Glutamatergic neuron (in vitro differentiated cells): ENCODE measurements at regions not wholly inside any gene's neighbourhood (a gene's known extent, or its start where the extent isn't known, plus 50 kb on each side); places are given as distances from the start of the nearest gene placed in this dataset.

Experiments used
- DNase-seq: peaks from one replicate; pipeline ENCODE4 v3.0.0; 2022
- H3K27ac Mint-ChIP-seq: one replicate; pipeline ENCODE4 v1.8.0; 2020; ENCODE audit warnings: mild to moderate bottlenecking, mixed read lengths, inconsistent platforms; ENCODE audit not compliant: unreplicated experiment
- H3K27me3 Mint-ChIP-seq: one replicate; pipeline ENCODE4 v1.8.0; 2020; ENCODE audit warnings: mild to moderate bottlenecking, moderate library complexity, mixed read lengths, inconsistent platforms; ENCODE audit not compliant: unreplicated experiment
- H3K36me3 Mint-ChIP-seq: one replicate; pipeline ENCODE4 v1.8.0; 2020; ENCODE audit warnings: mild to moderate bottlenecking, mixed read lengths, inconsistent platforms; ENCODE audit not compliant: unreplicated experiment
- H3K4me1 Mint-ChIP-seq: one replicate; pipeline ENCODE4 v1.8.0; 2020; ENCODE audit warnings: mild to moderate bottlenecking, low read depth, mixed read lengths, inconsistent platforms; ENCODE audit not compliant: unreplicated experiment
- H3K4me3 Mint-ChIP-seq: one replicate; pipeline ENCODE4 v1.8.0; 2020; ENCODE audit warnings: mild to moderate bottlenecking, mixed read lengths, inconsistent platforms; ENCODE audit not compliant: unreplicated experiment
- H3K9me3 Mint-ChIP-seq: one replicate; pipeline ENCODE4 v1.8.0; 2020; ENCODE audit warnings: mild to moderate bottlenecking, moderate library complexity, mixed read lengths, inconsistent platforms; ENCODE audit not compliant: unreplicated experiment
- CTCF ChIP-seq: fragments of 200-600 bp; sonication (generic); IDR thresholded peaks from one replicate; pipeline ENCODE4 v1.5.0; 2021; ENCODE audit not compliant: partially characterized antibody, unreplicated experiment

GRCh38 chr6:108751851-108752732 lies 96.1 kb upstream of the ARMC2 start:
- no peaks in the 10 kb centered on the region for H3K9me3 Mint-ChIP-seq
- no peak for TF ChIP-seq CTCF
- H3K36me3 Mint-ChIP-seq = no peaks in the 10 kb centered on the region
- no peak overlapping the region for H3K4me3 Mint-ChIP-seq
- no peak for DNase-seq
- H3K27ac Mint-ChIP-seq = no peak overlapping the region
- peaks cover 2% of the 10 kb centered on the region for H3K27me3 Mint-ChIP-seq
- peaks cover 11% of the 10 kb centered on the region for H3K4me1 Mint-ChIP-seq

- Mint-ChIP-seq H3K27me3 (peaks cover 2% of the 10 kb centered on the region), H3K27ac (no peak overlapping the region), H3K4me3 (no peak overlapping the region), H3K4me1 (peaks cover 11% of the 10 kb centered on the region), H3K36me3 (no peaks in the 10 kb centered on the region), H3K9me3 (no peaks in the 10 kb centered on the region)
- TF ChIP-seq CTCF = no peak
- DNase-seq = no peak
Observed at GRCh38 chr6:108752733-108753590, 95.3 kb upstream of the ARMC2 start.

- Mint-ChIP-seq H3K4me1 (peaks cover 14% of the 10 kb centered on the region), H3K36me3 (no peaks in the 10 kb centered on the region), H3K27me3 (peaks cover 2% of the 10 kb centered on the region), H3K4me3 (no peak overlapping the region), H3K27ac (no peak overlapping the region), H3K9me3 (no peaks in the 10 kb centered on the region)
- DNase-seq = no peak
- TF ChIP-seq CTCF = no peak
Observed at GRCh38 chr6:108755257-108756240, 92.7 kb upstream of the ARMC2 start.

DNA sequence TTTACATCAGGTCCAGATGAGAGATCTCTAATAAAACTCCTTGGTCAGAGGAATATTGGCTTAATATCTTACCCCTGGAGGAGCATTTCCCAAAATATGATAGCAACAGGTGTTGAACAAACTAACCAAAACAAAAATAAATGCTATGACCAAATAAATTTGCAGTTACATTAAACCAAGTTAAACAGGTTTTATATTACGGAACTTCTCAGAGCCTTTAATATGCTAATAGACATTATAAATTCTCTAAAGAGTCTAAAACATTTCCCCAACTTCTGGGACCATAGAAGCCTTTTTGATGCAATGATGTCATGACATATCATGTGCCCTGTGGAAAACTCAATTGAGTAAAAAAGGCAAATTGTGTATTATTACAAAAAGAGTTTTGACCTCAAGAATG lies 90.9 kb upstream of the ARMC2 start:
- Mint-ChIP-seq H3K27ac (no peak overlapping the region), H3K36me3 (no peaks in the 10 kb centered on the region), H3K4me1 (peaks cover 11% of the 10 kb centered on the region), H3K4me3 (no peak overlapping the region), H3K9me3 (peaks cover 2% of the 10 kb centered on the region), H3K27me3 (peaks cover 5% of the 10 kb centered on the region)
- no peak for TF ChIP-seq CTCF
- DNase-seq = no peak
